ENCODE measurements at regions not wholly inside any gene's neighbourhood (a gene's known extent, or its start where the extent isn't known, plus 50 kb on each side); places are given as distances from the start of the nearest gene placed in this dataset.

DNA sequence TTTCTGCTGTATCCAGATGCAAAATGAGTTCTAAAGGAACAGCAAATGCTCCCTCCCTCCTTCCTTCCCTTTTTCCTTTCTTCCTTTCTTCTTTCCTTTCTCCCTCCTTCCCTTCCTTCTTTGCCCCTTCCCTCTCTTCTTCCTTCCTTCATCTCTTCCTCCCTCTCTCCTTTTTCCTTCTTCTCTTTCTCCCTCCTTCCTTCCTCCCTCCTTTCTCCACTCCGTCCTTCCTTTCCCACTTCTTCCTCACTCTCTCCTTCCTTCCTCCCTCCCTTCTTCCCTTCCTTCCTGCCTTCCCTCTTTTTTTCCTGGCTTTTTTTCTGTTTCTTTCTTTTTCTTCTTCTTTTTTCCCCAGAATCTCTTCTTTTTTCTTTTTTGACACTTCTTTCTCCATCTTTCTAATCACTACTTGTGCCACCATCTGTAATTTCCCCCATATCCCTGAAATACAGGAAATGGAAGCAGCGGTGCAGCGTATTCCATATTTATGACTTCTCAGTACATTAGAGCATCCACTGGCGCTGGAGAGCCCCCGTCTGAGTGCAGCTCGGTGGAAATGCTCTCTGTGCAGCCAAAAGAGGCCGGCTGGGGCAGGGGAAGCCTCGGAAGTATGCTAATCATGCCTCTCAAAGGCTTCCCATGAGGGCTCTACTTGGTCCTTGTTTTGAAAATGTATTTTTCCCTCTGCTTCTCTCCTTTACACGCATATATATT lies 275.6 kb downstream of the TSHZ3 start:
- Histone ChIP-seq H3K36me3 (ENCODE audit: control insufficient read depth, insufficient read depth, low read length) (no peaks in the 10 kb centered on the region), H3K4me3 (replicated peaks; ENCODE audit: low read depth, low read length) (no peak overlapping the region), H3K27me3 (replicated peaks; ENCODE audit: control insufficient read depth, insufficient read depth, low read length) (no peaks in the 10 kb centered on the region)
- TF ChIP-seq CTCF (IDR thresholded peaks at IDR 0.05; ENCODE audit: insufficient read depth, low read length, poor library complexity, severe bottlenecking): no peak
- no peak for DNase-seq (ENCODE audit: extremely low read depth, insufficient read length)

- Histone ChIP-seq H3K4me3 (replicated peaks; ENCODE audit: low read depth, low read length) (no peak overlapping the region), H3K27me3 (replicated peaks; ENCODE audit: control insufficient read depth, insufficient read depth, low read length) (no peaks in the 10 kb centered on the region), H3K36me3 (ENCODE audit: control insufficient read depth, insufficient read depth, low read length) (no peaks in the 10 kb centered on the region)
- no peak for DNase-seq (ENCODE audit: extremely low read depth, insufficient read length)
- TF ChIP-seq CTCF (IDR thresholded peaks at IDR 0.05; ENCODE audit: insufficient read depth, low read length, poor library complexity, severe bottlenecking): no peak
Measured at GRCh38 chr19:31072451-31072850, 276.8 kb downstream of the TSHZ3 start.

GRCh38 chr19:31071136-31071855 lies 277.9 kb downstream of the TSHZ3 start:
- TF ChIP-seq CTCF (IDR thresholded peaks at IDR 0.05; ENCODE audit: insufficient read depth, low read length, poor library complexity, severe bottlenecking): no peak
- no peak overlapping the region for H3K4me3 ChIP-seq (replicated peaks; ENCODE audit: low read depth, low read length)
- no peaks in the 10 kb centered on the region for H3K36me3 ChIP-seq (ENCODE audit: control insufficient read depth, insufficient read depth, low read length)
- H3K27me3 ChIP-seq (replicated peaks; ENCODE audit: control insufficient read depth, insufficient read depth, low read length): no peaks in the 10 kb centered on the region
- no peak for DNase-seq (ENCODE audit: extremely low read depth, insufficient read length)

- Histone ChIP-seq H3K36me3 (ENCODE audit: control insufficient read depth, insufficient read depth, low read length) (no peaks in the 10 kb centered on the region), H3K27me3 (replicated peaks; ENCODE audit: control insufficient read depth, insufficient read depth, low read length) (no peaks in the 10 kb centered on the region), H3K4me3 (replicated peaks; ENCODE audit: low read depth, low read length) (no peak overlapping the region)
- TF ChIP-seq CTCF (IDR thresholded peaks at IDR 0.05; ENCODE audit: insufficient read depth, low read length, poor library complexity, severe bottlenecking): no peak
- no peak for DNase-seq (ENCODE audit: extremely low read depth, insufficient read length)
Measured at GRCh38 chr19:31070146-31071065, 278.8 kb downstream of the TSHZ3 start.

DNA sequence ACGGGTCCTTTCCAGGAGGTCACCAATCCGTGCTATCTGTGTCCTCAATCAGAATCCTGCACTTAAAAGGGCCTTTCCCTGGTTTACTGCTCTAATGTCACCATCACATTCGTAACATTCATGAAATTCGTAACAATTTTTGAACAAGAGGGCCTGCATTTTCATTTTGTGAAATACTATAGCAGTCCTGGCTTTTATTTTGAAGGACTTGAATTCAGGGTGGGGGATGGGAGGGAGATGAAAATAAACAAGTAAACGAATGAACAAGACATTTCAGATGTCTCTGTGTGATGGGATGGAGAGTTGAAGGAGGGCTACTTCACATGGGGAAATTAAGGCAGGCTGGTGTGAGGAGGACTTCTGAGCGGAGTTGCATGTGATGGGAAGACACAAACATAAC lies 281.0 kb downstream of the TSHZ3 start:
- no peak overlapping the region for H3K4me3 ChIP-seq (replicated peaks; ENCODE audit: low read depth, low read length)

More for the DNA sequence above, 281.0 kb downstream of the TSHZ3 start:
- H3K27me3 ChIP-seq (replicated peaks; ENCODE audit: control insufficient read depth, insufficient read depth, low read length): no peaks in the 10 kb centered on the region
- no peak for DNase-seq (ENCODE audit: extremely low read depth, insufficient read length)
- no peak for TF ChIP-seq CTCF (IDR thresholded peaks at IDR 0.05; ENCODE audit: insufficient read depth, low read length, poor library complexity, severe bottlenecking)
- H3K36me3 ChIP-seq (ENCODE audit: control insufficient read depth, insufficient read depth, low read length): no peaks in the 10 kb centered on the region
